SK-N-SH treated with all-trans-retinoic acid at 6 μM for 48 hours (cell line): ENCODE measurements at regions not wholly inside any gene's neighbourhood (a gene's known extent, or its start where the extent isn't known, plus 50 kb on each side); places are given as distances from the start of the nearest gene placed in this dataset.
A peak's percentile ranks its signal among the peaks of the same experiment; 100 is the strongest.

ENCODE experiments used
- ATAC-seq: fragments of 200-7000 bp; cut with Tn5 transposase; 3 replicates; pipeline ENCODE4 v1.9.1; 2020; ENCODE audit warnings: mild to moderate bottlenecking, moderate library complexity
- ARNTL ChIP-seq: fragments of 450-650 bp; formaldehyde crosslinking; IDR thresholded peaks from 2 replicates; pipeline ENCODE4 v1.5.0; 2020; ENCODE audit warnings: low read depth, mild to moderate bottlenecking, moderate library complexity, borderline replicate concordance
- BACH2 ChIP-seq: fragments of 250-450 bp; sonication (Bioruptor Pico); IDR thresholded peaks from 2 replicates; pipeline ENCODE4 v1.9.0; 2021; ENCODE audit warnings: mild to moderate bottlenecking, borderline replicate concordance
- ESRRG ChIP-seq: fragments of 250-450 bp; sonication (Bioruptor Pico); IDR thresholded peaks from 2 replicates; pipeline ENCODE4 v1.6.1; 2021; ENCODE audit warnings: mild to moderate bottlenecking
- GLIS3 ChIP-seq: fragments of 250-450 bp; sonication (Bioruptor Pico); IDR thresholded peaks from 2 replicates; pipeline ENCODE4 v1.5.0; 2020; ENCODE audit warnings: mild to moderate bottlenecking, moderate library complexity
- ISL1 ChIP-seq: fragments of 250-450 bp; sonication (Bioruptor Pico); IDR thresholded peaks from 2 replicates; pipeline ENCODE4 v2.1.2; 2022; ENCODE audit warnings: mild to moderate bottlenecking, moderate library complexity
- OSR1 ChIP-seq: fragments of 250-450 bp; sonication (Bioruptor Pico); IDR thresholded peaks from 2 replicates; pipeline ENCODE4 v1.8.0; 2022; ENCODE audit warnings: moderate library complexity, mild to moderate bottlenecking, inconsistent platforms
- PPARA ChIP-seq: fragments of 250-450 bp; sonication (Bioruptor Pico); IDR thresholded peaks from 2 replicates; pipeline ENCODE4 v1.5.0; 2020; ENCODE audit warnings: mild to moderate bottlenecking, borderline replicate concordance
- RARB ChIP-seq: fragments of 250-450 bp; sonication (Bioruptor Pico); IDR thresholded peaks from 2 replicates; pipeline ENCODE4 v1.8.0; 2021; ENCODE audit warnings: mild to moderate bottlenecking, moderate library complexity
- SNAI2 ChIP-seq: fragments of 250-450 bp; sonication (Bioruptor Pico); IDR thresholded peaks from 2 replicates; pipeline ENCODE4 v1.5.0; 2020; ENCODE audit warnings: mild to moderate bottlenecking, moderate library complexity
- TCF4 ChIP-seq: fragments of 250-450 bp; sonication (Bioruptor Pico); IDR thresholded peaks from 2 replicates; pipeline ENCODE4 v1.8.0; 2021; ENCODE audit warnings: mild to moderate bottlenecking, moderate library complexity, borderline replicate concordance
- ZC3H10 ChIP-seq: fragments of 250-450 bp; sonication (Bioruptor Pico); IDR thresholded peaks from 2 replicates; pipeline ENCODE4 v1.5.1; 2021; ENCODE audit warnings: mild to moderate bottlenecking, moderate library complexity
- ZFP3 ChIP-seq: fragments of 250-450 bp; sonication (Bioruptor Pico); IDR thresholded peaks from 2 replicates; pipeline ENCODE4 v1.5.0; 2020; ENCODE audit warnings: mild to moderate bottlenecking, moderate library complexity
- ZFP30 ChIP-seq: fragments of 450-650 bp; formaldehyde crosslinking; IDR thresholded peaks from 2 replicates; pipeline ENCODE4 v1.5.0; 2022; ENCODE audit warnings: mild to moderate bottlenecking, moderate library complexity
- ZNF565 ChIP-seq: fragments of 450-650 bp; formaldehyde crosslinking; conservative IDR thresholded peaks from 2 replicates; pipeline ENCODE4 v1.5.0; 2020; ENCODE audit warnings: low read depth, mild to moderate bottlenecking, moderate library complexity
- ZNF70 ChIP-seq: fragments of 450-650 bp; formaldehyde crosslinking; IDR thresholded peaks from 2 replicates; pipeline ENCODE4 v1.5.0; 2020; ENCODE audit warnings: mild to moderate bottlenecking, moderate library complexity
- ZNF8 ChIP-seq: fragments of 450-650 bp; formaldehyde crosslinking; IDR thresholded peaks from 2 replicates; pipeline ENCODE4 v1.5.0; 2020; ENCODE audit warnings: mild to moderate bottlenecking, moderate library complexity
- TF ChIP-seq, protein P1 (sequence below): fragments of 250-450 bp; sonication (Bioruptor Pico); IDR thresholded peaks from 2 replicates; pipeline ENCODE4 v1.5.0; 2020; ENCODE audit warnings: mild to moderate bottlenecking, moderate library complexity
- TF ChIP-seq, protein P2 (sequence below): fragments of 250-450 bp; sonication (Bioruptor Pico); IDR thresholded peaks from 2 replicates; pipeline ENCODE4 v1.5.1; 2020; ENCODE audit warnings: low read depth, mild to moderate bottlenecking, moderate library complexity
- TF ChIP-seq, protein P3 (sequence below): fragments of 250-450 bp; sonication (Bioruptor Pico); IDR thresholded peaks from 2 replicates; pipeline ENCODE4 v1.8.0; 2021; ENCODE audit warnings: low read depth, mild to moderate bottlenecking, moderate library complexity, borderline replicate concordance

DNA sequence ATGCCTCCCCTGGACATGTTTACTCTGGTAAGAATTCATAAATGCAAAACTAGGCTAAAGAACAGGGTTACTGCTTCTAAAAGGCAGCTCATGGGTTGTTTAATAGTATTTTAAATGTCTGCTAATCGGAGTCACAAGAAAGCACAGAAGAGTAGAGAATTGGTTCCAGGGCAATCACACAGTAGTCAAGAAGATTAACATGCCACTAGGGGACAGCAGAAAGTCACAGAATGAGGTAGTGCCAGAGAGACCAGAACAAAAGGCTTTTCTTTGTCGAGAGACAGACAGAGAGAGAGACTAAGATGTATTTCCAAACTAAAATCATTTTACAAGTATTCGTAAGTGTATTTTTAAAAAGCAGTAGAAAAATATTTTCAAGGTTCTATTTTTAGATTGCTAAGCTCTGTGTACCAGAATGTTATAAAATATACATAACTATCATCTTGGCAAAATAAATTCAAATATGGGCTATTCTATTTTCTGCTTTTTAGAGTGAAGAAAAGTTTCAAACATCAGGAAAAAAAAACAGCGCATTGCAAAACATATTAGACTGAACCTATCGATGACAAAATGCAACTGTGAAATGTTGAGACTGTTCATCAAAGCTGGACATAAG is 78.3 kb upstream of the CDIN1 start:
- TF ChIP-seq ISL1 (0 out of 2 replicates have a peak, but pooled peaks have one; percentile 13), ZFP3 (CRISPR knock-in tag) (no peak)
- peak; percentile 100 for ATAC-seq

DNA sequence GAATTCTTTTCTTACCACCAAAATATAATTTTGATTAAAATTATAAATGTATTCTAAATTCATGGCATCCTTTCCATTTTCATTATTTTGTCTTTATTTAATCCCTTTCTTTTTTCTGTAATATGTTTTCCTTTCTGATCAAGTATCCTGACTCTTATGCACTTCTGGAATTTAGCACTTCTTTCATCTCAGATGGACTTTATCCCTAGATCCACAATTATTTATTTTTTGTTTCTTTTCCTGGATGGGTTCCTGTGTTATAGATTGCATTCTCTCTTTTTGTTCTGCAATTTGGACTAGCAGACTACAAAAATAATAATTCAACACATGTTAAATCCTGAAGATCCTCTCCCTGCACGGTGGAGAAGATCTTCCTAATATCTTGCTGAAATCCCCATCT is 76.9 kb upstream of the CDIN1 start:
- ATAC-seq, result no peak
- TF ChIP-seq RARB (CRISPR knock-in tag) (no peak), ZNF565 (CRISPR knock-in tag) (no peak), ARNTL (CRISPR knock-in tag) (no peak), BACH2 (CRISPR knock-in tag) (no peak), ZC3H10 (no peak), ZNF8 (CRISPR knock-in tag) (no peak), ZNF70 (CRISPR knock-in tag) (no peak), SNAI2 (no peak), OSR1 (no peak), GLIS3 (CRISPR knock-in tag) (no peak), ESRRG (CRISPR knock-in tag) (no peak)
- TF ChIP-seq, protein P1, sequence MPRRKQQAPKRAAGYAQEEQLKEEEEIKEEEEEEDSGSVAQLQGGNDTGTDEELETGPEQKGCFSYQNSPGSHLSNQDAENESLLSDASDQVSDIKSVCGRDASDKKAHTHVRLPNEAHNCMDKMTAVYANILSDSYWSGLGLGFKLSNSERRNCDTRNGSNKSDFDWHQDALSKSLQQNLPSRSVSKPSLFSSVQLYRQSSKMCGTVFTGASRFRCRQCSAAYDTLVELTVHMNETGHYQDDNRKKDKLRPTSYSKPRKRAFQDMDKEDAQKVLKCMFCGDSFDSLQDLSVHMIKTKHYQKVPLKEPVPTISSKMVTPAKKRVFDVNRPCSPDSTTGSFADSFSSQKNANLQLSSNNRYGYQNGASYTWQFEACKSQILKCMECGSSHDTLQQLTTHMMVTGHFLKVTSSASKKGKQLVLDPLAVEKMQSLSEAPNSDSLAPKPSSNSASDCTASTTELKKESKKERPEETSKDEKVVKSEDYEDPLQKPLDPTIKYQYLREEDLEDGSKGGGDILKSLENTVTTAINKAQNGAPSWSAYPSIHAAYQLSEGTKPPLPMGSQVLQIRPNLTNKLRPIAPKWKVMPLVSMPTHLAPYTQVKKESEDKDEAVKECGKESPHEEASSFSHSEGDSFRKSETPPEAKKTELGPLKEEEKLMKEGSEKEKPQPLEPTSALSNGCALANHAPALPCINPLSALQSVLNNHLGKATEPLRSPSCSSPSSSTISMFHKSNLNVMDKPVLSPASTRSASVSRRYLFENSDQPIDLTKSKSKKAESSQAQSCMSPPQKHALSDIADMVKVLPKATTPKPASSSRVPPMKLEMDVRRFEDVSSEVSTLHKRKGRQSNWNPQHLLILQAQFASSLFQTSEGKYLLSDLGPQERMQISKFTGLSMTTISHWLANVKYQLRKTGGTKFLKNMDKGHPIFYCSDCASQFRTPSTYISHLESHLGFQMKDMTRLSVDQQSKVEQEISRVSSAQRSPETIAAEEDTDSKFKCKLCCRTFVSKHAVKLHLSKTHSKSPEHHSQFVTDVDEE (CRISPR knock-in tag), result no peak
- TF ChIP-seq, protein P2, sequence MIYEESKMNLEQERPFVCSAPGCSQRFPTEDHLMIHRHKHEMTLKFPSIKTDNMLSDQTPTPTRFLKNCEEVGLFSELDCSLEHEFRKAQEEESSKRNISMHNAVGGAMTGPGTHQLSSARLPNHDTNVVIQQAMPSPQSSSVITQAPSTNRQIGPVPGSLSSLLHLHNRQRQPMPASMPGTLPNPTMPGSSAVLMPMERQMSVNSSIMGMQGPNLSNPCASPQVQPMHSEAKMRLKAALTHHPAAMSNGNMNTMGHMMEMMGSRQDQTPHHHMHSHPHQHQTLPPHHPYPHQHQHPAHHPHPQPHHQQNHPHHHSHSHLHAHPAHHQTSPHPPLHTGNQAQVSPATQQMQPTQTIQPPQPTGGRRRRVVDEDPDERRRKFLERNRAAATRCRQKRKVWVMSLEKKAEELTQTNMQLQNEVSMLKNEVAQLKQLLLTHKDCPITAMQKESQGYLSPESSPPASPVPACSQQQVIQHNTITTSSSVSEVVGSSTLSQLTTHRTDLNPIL (CRISPR knock-in tag), result no peak

DNA sequence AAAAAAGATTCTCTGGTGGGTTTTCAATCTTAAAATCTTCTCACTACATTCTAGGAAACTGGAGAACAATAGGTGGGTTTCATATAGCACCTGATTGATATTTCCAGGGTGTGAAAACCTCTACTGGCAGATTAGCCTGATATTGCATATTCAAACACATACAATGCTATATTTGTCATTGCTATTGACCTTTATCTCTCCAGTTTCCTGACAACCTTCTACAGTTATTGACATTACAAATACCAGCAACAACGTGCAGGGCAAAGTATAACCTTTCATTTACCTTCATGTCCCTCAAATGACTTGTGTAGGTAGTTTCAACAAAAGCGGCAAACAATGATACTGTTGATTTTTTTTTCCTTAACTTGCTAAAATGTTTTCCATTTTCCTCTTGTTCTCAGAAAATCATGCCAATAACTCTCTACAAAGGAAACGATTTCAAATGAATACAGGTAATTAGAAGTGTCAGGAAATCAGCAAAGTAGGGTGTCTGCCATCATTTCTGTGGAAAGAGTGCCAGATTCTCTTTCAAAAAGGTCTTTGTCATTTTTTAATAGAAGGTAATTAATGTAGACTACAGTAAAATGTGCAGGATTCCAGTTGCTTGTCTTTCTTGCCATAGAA is 72.6 kb upstream of the CDIN1 start:
- ATAC-seq, result no peak
- TF ChIP-seq, protein P1 (CRISPR knock-in tag), result no peak
- TF ChIP-seq, protein P3, sequence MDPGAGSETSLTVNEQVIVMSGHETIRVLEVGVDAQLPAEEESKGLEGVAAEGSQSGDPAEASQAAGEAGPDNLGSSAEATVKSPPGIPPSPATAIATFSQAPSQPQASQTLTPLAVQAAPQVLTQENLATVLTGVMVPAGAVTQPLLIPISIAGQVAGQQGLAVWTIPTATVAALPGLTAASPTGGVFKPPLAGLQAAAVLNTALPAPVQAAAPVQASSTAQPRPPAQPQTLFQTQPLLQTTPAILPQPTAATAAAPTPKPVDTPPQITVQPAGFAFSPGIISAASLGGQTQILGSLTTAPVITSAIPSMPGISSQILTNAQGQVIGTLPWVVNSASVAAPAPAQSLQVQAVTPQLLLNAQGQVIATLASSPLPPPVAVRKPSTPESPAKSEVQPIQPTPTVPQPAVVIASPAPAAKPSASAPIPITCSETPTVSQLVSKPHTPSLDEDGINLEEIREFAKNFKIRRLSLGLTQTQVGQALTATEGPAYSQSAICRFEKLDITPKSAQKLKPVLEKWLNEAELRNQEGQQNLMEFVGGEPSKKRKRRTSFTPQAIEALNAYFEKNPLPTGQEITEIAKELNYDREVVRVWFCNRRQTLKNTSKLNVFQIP, result no peak
- TF ChIP-seq ZFP30 (CRISPR knock-in tag), result no peak
- no peak for TF ChIP-seq OSR1
- no peak for TF ChIP-seq ZC3H10
- no peak for TF ChIP-seq TCF4 (CRISPR knock-in tag)
- TF ChIP-seq ESRRG (CRISPR knock-in tag), result no peak
- no peak for TF ChIP-seq GLIS3 (CRISPR knock-in tag)
- no peak for TF ChIP-seq ARNTL (CRISPR knock-in tag)
- no peak for TF ChIP-seq ZFP3 (CRISPR knock-in tag)
- TF ChIP-seq RARB (CRISPR knock-in tag), result no peak
- TF ChIP-seq PPARA (CRISPR knock-in tag), result no peak
- TF ChIP-seq, protein P2 (CRISPR knock-in tag), result no peak
